Smooth muscle cell (in vitro differentiated cells): ENCODE measurements at regions not wholly inside any gene's neighbourhood (a gene's known extent, or its start where the extent isn't known, plus 50 kb on each side); places are given as distances from the start of the nearest gene placed in this dataset.

Source experiments
- DNase-seq: peaks from one replicate; lab custom pipeline; 2025; ENCODE audit not compliant: unreplicated experiment; lab: John Stamatoyannopoulos, UW
- H2AFZ ChIP-seq: fragments of 200-600 bp; sonication (generic); 2 replicates; pipeline ENCODE4 v1.6.0; 2016; ENCODE audit warnings: antibody characterized with exemption, low read depth, mild to moderate bottlenecking
- H3F3A ChIP-seq: fragments of 200-600 bp; sonication (generic); 2 replicates; pipeline ENCODE4 v1.6.0; 2017; ENCODE audit warnings: antibody characterized with exemption, low read depth
- H3K27ac ChIP-seq: fragments of 200-600 bp; sonication (generic); 2 replicates; pipeline ENCODE4 v1.5.1; 2016; ENCODE audit warnings: low read depth, mild to moderate bottlenecking
- H3K27me3 ChIP-seq: fragments of 200-600 bp; sonication (generic); 2 replicates; pipeline ENCODE4 v1.6.1; 2016; ENCODE audit warnings: low read depth, mild to moderate bottlenecking
- H3K36me3 ChIP-seq: fragments of 200-600 bp; sonication (generic); 2 replicates; pipeline ENCODE4 v1.5.1; 2016; ENCODE audit warnings: low read depth
- H3K4me1 ChIP-seq: fragments of 200-600 bp; sonication (generic); 2 replicates; pipeline ENCODE4 v1.5.1; 2016; ENCODE audit warnings: low read depth
- H3K4me2 ChIP-seq: fragments of 200-600 bp; sonication (generic); 2 replicates; pipeline ENCODE4 v1.6.0; 2016; ENCODE audit warnings: mild to moderate bottlenecking
- H3K4me3 ChIP-seq: fragments of 200-600 bp; sonication (generic); 2 replicates; pipeline ENCODE4 v1.5.1; 2016; ENCODE audit warnings: mild to moderate bottlenecking
- H3K79me2 ChIP-seq: fragments of 200-600 bp; sonication (generic); 2 replicates; pipeline ENCODE4 v1.6.0; 2016; ENCODE audit warnings: low read depth, mild to moderate bottlenecking
- H3K9ac ChIP-seq: fragments of 200-600 bp; sonication (generic); 2 replicates; pipeline ENCODE4 v1.6.0; 2016; ENCODE audit warnings: low read depth
- H3K9me3 ChIP-seq: fragments of 200-600 bp; sonication (generic); replicated peaks from 2 replicates; pipeline ENCODE4 v1.5.1; 2016; ENCODE audit warnings: low read depth
- H4K20me1 ChIP-seq: fragments of 200-600 bp; sonication (generic); 2 replicates; pipeline ENCODE4 v1.6.0; 2016; ENCODE audit warnings: low read depth
- WGBS: methylation state at CpG from one replicate; pipeline ENCODE4 v1.1.7; 2016; ENCODE audit warnings: low lambda C conversion rate; 5-methylcytosine and 5-hydroxymethylcytosine counted together
- TF ChIP-seq, protein P1 (sequence below): fragments of 200-600 bp; sonication (generic); IDR thresholded peaks from 2 replicates; pipeline ENCODE4 v1.5.1; 2017; ENCODE audit warnings: borderline replicate concordance, mild to moderate bottlenecking, antibody characterized with exemption; ENCODE audit not compliant: insufficient read depth, poor library complexity, severe bottlenecking

DNA sequence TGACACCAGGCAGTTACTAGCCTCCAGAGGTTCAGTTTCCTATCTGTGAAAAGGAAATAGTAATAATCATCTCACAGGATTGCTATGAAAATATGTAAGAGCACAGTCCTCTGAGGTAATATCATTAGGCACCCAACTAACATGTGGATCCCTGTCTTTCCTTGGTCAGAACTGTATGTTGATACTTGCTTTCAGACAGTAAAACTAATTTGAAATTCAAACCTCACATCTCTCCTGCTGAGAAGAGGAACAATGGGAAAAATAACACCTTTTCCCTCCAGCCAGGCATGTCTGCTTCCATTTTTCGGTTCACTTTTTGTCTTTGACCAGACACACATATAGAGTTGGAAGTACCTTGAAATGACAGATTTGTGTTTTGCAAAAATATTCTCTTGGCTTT lies 262.7 kb downstream of the IL15 start:
- H3F3A ChIP-seq, result no peaks in the 10 kb centered on the region
- H3K4me1 ChIP-seq, result no peaks in the 10 kb centered on the region
- H4K20me1 ChIP-seq, result no peaks in the 10 kb centered on the region
- H3K4me3 ChIP-seq, result no peak overlapping the region
- H3K79me2 ChIP-seq, result no peaks in the 10 kb centered on the region
- DNase-seq, result no peak
- no peaks in the 10 kb centered on the region for H3K36me3 ChIP-seq
- no peaks in the 10 kb centered on the region for H3K9me3 ChIP-seq
- H3K9ac ChIP-seq, result no peak overlapping the region
- WGBS, result 68% methylated on average over 1 of the region's 1 CpG
- TF ChIP-seq, protein P1, sequence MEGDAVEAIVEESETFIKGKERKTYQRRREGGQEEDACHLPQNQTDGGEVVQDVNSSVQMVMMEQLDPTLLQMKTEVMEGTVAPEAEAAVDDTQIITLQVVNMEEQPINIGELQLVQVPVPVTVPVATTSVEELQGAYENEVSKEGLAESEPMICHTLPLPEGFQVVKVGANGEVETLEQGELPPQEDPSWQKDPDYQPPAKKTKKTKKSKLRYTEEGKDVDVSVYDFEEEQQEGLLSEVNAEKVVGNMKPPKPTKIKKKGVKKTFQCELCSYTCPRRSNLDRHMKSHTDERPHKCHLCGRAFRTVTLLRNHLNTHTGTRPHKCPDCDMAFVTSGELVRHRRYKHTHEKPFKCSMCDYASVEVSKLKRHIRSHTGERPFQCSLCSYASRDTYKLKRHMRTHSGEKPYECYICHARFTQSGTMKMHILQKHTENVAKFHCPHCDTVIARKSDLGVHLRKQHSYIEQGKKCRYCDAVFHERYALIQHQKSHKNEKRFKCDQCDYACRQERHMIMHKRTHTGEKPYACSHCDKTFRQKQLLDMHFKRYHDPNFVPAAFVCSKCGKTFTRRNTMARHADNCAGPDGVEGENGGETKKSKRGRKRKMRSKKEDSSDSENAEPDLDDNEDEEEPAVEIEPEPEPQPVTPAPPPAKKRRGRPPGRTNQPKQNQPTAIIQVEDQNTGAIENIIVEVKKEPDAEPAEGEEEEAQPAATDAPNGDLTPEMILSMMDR, result no peak
- H3K27me3 ChIP-seq, result no peaks in the 10 kb centered on the region
- H2AFZ ChIP-seq, result peak overlapping the region; percentile 25
- no peak overlapping the region for H3K4me2 ChIP-seq
- H3K27ac ChIP-seq, result no peak overlapping the region

DNA sequence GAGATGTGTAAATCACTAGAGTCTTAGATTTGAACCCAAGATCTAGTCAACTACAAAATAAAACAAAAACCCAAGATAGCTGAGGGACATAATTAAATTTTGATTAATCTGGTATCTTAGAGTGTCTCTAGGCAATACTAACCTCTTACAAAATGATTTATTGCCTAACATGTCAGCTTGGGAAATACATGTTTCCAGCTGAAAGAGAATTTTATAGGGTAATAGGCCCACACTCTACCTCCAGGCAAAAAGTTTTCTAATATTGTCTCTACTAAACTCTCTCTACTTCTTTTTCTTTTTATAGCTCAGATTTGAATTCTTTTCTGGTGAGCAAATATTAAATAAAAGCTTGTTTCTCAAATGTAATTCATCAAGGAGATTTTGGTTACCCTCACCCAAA lies 263.2 kb downstream of the IL15 start:
- Histone ChIP-seq H3F3A (no peaks in the 10 kb centered on the region), H3K27ac (no peak overlapping the region), H3K4me1 (no peaks in the 10 kb centered on the region), H3K27me3 (no peaks in the 10 kb centered on the region), H3K9me3 (no peaks in the 10 kb centered on the region), H3K4me3 (no peak overlapping the region), H2AFZ (no peak overlapping the region), H4K20me1 (no peaks in the 10 kb centered on the region), H3K9ac (no peak overlapping the region), H3K79me2 (no peaks in the 10 kb centered on the region), H3K36me3 (no peaks in the 10 kb centered on the region), H3K4me2 (no peak overlapping the region)
- DNase-seq, result no peak
- TF ChIP-seq, protein P1, result no peak

DNA sequence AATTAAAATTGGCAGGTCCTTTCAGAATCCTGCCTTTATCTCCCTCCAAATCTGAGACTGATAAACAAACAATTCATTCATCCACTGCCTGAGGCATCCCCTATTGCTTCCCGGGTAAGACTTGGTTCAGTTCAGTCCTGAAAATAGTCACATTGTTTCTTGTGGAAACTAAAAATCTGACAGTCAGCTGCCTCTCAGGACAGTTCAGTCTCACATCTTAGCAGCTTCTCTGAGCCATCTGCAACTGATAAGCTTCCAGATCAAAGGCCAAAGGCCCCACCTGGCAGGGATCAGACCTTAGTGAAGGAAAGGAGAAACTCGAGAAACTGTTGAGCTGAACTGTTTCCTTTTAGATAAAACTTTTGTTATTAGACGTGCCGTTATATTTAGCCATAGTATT lies 264.5 kb downstream of the IL15 start:
- TF ChIP-seq, protein P1, result no peak
- no peak for DNase-seq
- H3K9ac ChIP-seq, result no peak overlapping the region
- 67% methylated on average over 4 of the region's 4 CpGs for WGBS
- no peaks in the 10 kb centered on the region for H3K79me2 ChIP-seq
- no peaks in the 10 kb centered on the region for H3K27me3 ChIP-seq
- no peak overlapping the region for H3K4me2 ChIP-seq
- no peaks in the 10 kb centered on the region for H3K9me3 ChIP-seq
- no peaks in the 10 kb centered on the region for H3F3A ChIP-seq
- no peak overlapping the region for H3K4me3 ChIP-seq
- no peaks in the 10 kb centered on the region for H3K4me1 ChIP-seq
- no peaks in the 10 kb centered on the region for H4K20me1 ChIP-seq
- no peak overlapping the region for H2AFZ ChIP-seq
- no peaks in the 10 kb centered on the region for H3K36me3 ChIP-seq
- H3K27ac ChIP-seq, result no peak overlapping the region

DNA sequence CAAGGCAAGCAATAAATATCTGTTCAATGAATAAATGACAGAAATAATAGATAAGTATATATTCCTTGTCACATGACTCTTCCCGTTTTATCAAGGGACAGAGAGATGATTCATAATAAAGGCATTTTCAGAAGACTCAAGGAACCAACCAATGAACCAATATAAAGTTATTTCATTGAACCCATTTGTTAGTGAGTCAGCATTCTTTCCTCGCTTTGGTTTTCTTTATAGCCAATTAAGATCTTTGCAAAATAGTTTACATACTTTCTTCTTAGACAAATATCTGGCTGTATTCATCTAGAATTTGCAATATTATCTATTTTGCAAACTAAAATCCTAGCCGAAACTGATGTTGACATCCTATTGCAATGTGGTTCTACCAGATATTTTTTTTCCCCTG lies 269.4 kb downstream of the IL15 start:
- Histone ChIP-seq H3K79me2 (no peaks in the 10 kb centered on the region), H3K36me3 (no peaks in the 10 kb centered on the region), H3K27me3 (no peaks in the 10 kb centered on the region), H3K4me1 (no peaks in the 10 kb centered on the region), H3F3A (no peaks in the 10 kb centered on the region), H3K4me3 (no peak overlapping the region), H2AFZ (no peak overlapping the region), H3K9me3 (no peaks in the 10 kb centered on the region), H3K9ac (no peak overlapping the region), H3K4me2 (no peak overlapping the region), H4K20me1 (no peaks in the 10 kb centered on the region), H3K27ac (no peak overlapping the region)
- WGBS, result 49% methylated on average over 3 of the region's 3 CpGs
- DNase-seq, result no peak
- TF ChIP-seq, protein P1, result no peak
